ENCODE measurements at regions not wholly inside any gene's neighbourhood (a gene's known extent, or its start where the extent isn't known, plus 50 kb on each side); places are given as distances from the start of the nearest gene placed in this dataset.

DNA sequence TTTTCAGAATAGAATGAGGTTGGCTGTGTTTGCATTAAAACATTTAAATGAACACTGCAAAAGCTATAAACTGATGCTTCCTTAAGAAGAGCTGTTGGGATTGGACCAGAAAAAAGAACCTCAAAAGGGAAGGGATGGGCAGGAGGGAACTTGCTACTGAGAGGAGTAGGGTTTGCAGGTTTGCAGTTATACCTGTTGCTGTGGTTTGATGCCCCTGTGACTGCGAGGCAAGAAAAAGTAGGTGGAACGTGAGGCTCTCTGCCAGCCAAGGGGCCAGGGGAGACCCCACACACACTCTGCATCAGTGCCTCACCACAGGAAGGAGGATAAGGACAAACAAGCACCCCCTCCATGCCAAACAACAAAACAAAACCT lies 197.2 kb downstream of the BCAS1 start:
- Histone ChIP-seq H3K27ac (peak overlapping the region; percentile 6 to 83 (median 78)), H3K4me1 (peaks cover 28 to 55% (median 45%) of the 10 kb centered on the region in 6 donors), H3K36me3 (no peaks in the 10 kb centered on the region), H3K4me3 (peak overlapping the region in 2 of 8 donors; percentile 17 to 44), H3K27me3 (replicated peaks in 1 of 7) (no peaks in the 10 kb centered on the region), H3K9me3 (no peaks in the 10 kb centered on the region)
- WGBS, 5 donors, result 38 to 80% (median 57%) methylated on average over 2 of the region's 2 CpGs
- intact Hi-C loops (cut with DNase I; ENCODE audit: low total_unique reads), result no loop called here
- TF ChIP-seq POLR2AphosphoS5 (IDR thresholded peaks at IDR 0.05) (no peak), CTCF (IDR thresholded peaks at IDR 0.05 in 8 of 11, conservative IDR thresholded peaks at IDR 0.05 in 3 of 11) (no peak), POLR2A (IDR thresholded peaks at IDR 0.05) (no peak)
- no peak for DNase-seq

DNA sequence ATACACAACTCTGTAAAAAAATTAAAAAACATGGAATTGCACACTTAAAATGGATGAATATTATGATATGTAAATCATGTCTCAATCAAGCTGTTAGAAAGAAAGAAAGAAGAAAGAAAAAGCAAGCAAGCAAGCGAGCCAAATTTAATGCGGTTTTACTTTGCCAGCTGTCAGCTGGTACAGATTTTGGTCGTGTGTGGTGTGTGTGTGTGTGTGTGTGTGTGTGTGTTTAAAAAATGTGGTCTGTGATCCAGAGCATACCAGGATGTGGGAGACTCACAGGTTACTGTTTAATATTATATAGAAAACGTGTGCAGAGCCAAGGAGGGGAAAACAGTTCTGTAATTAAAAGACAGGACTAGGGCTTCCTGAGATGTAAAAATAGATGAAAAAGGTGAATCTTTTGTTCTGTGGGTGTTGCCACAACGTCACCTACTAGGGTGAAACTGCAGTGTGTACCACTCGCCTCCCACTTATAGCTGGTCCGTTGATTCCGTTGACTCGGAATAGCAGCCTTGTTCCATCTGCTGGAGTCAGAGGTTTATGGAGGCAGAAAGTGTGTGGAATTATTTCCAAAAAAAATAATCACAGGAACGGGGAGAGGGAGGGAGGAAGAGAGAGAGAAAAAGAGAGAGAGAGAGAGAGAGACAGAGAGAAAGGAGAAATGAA lies 197.7 kb downstream of the BCAS1 start:
- intact Hi-C loops (cut with DNase I; ENCODE audit: low total_unique reads), result no loop called here
- Histone ChIP-seq H3K9me3 (no peaks in the 10 kb centered on the region), H3K4me1 (peaks cover 25 to 57% (median 47%) of the 10 kb centered on the region in 6 donors), H3K4me3 (peak overlapping the region in 2 of 8 donors; percentile 17 to 44), H3K27ac (peak overlapping the region; percentile 68 to 83 (median 78)), H3K27me3 (replicated peaks in 1 of 7) (no peaks in the 10 kb centered on the region), H3K36me3 (no peaks in the 10 kb centered on the region)
- no peak for TF ChIP-seq POLR2A (IDR thresholded peaks at IDR 0.05)
- TF ChIP-seq CTCF (IDR thresholded peaks at IDR 0.05 in 8 of 11, conservative IDR thresholded peaks at IDR 0.05 in 3 of 11), result peak in 1 of 11 experiments; percentile 3
- TF ChIP-seq POLR2AphosphoS5 (IDR thresholded peaks at IDR 0.05), result peak in 1 of 3 donors; percentile 42
- DNase-seq, result no peak
- 35 to 42% (median 40%) methylated on average over 10 of the region's 10 CpGs for WGBS, 5 donors

DNA sequence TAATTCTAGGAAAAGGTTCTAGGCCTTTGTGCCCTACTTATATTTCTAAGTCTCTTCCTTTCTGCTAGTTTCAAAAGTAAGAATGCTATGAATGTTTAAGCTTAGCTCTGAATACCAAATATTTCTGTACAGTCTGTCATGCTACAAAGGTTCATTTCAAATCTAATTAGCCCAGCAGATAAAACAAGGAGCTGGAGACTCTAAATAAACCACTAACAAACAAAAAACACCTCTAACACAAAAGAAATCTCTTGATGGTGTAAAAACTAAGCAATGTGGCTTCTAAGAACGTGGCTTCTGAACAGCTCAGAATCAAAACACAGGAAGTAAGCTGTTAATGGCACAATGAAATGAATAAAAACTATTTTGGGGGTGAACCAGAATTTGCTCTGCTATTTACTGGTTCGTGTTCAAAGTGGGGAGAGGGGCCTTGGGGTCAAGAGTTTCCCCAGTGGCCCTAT lies 198.3 kb downstream of the BCAS1 start:
- no peak for DNase-seq
- H3K27ac ChIP-seq, result peak overlapping the region; percentile 68 to 83 (median 78)
- intact Hi-C loops (cut with DNase I; ENCODE audit: low total_unique reads), result no loop called here
- H3K4me1 ChIP-seq, result peaks cover 25 to 63% (median 52%) of the 10 kb centered on the region in 6 donors
- WGBS, 5 donors, result 4 to 13% (median 5%) methylated on average over 2 of the region's 2 CpGs
- no peaks in the 10 kb centered on the region for H3K9me3 ChIP-seq
- no peak for TF ChIP-seq POLR2AphosphoS5 (IDR thresholded peaks at IDR 0.05)
- TF ChIP-seq CTCF (IDR thresholded peaks at IDR 0.05 in 8 of 11, conservative IDR thresholded peaks at IDR 0.05 in 3 of 11), result no peak
- TF ChIP-seq POLR2A (IDR thresholded peaks at IDR 0.05), result no peak
- no peaks in the 10 kb centered on the region for H3K27me3 ChIP-seq (replicated peaks in 1 of 7)
- H3K36me3 ChIP-seq, result no peaks in the 10 kb centered on the region
- peak overlapping the region in 1 of 8 donors; percentile 9 for H3K4me3 ChIP-seq

GRCh38 chr20:53871541-53871940 lies 198.9 kb downstream of the BCAS1 start:
- 71 to 78% (median 77%) methylated on average over 3 of the region's 3 CpGs for WGBS, 5 donors
- Histone ChIP-seq H3K27ac (peak overlapping the region; percentile 37 to 83 (median 78)), H3K9me3 (no peaks in the 10 kb centered on the region), H3K4me1 (peaks cover 25 to 69% (median 58%) of the 10 kb centered on the region in 6 donors), H3K36me3 (no peaks in the 10 kb centered on the region), H3K27me3 (replicated peaks in 1 of 7) (no peaks in the 10 kb centered on the region), H3K4me3 (no peak overlapping the region)
- intact Hi-C loops (cut with DNase I; ENCODE audit: low total_unique reads), result no loop called here
- TF ChIP-seq POLR2AphosphoS5 (IDR thresholded peaks at IDR 0.05) (no peak), POLR2A (IDR thresholded peaks at IDR 0.05) (no peak), CTCF (IDR thresholded peaks at IDR 0.05 in 8 of 11, conservative IDR thresholded peaks at IDR 0.05 in 3 of 11) (no peak)
- no peak for DNase-seq

Data from spleen (tissue), 11 donors.